Suppressor macrophage treated with lipopolysaccharide for 1 hour (primary cell): ENCODE measurements at regions not wholly inside any gene's neighbourhood (a gene's known extent, or its start where the extent isn't known, plus 50 kb on each side); places are given as distances from the start of the nearest gene placed in this dataset.
"Not testable (repeated sequence)": the region's sequence is repeated elsewhere in the genome, so short reads cannot be mapped to it uniquely, and the experiment has no call there.

Experiments
- DNase-seq, 3 donors: peaks; one replicate each; pipeline ENCODE4 v3.0.0-alpha.2; 2020 to 2022

- no peak for DNase-seq
Measured at GRCh38 chr5:145062280-145063062, 772.7 kb downstream of the PRELID2 start.

GRCh38 chr5:145056800-145057199 lies 778.3 kb downstream of the PRELID2 start:
- no peak for DNase-seq

DNA sequence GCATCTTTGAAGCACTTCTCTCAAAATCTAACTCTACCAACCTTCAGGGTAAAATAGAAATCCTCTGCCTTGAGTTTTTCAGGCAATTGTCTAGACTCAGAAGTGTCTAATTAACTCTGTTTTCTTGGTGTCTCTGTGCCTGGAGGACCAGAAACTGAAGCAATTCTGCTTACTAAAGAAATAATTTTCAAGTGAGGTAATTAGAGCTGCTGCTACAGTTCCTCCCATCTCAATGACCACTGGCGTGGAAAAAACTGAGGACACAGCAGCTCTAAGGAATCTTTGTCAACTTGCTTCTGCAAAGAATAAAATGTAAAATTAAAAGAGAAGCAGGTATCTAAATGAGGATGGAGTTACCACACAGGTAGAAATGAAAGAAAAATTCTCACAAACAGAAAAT lies 785.0 kb downstream of the PRELID2 start:
- no peak for DNase-seq

GRCh38 chr5:145044970-145045369 lies 790.2 kb downstream of the PRELID2 start:
- no peak for DNase-seq

DNA sequence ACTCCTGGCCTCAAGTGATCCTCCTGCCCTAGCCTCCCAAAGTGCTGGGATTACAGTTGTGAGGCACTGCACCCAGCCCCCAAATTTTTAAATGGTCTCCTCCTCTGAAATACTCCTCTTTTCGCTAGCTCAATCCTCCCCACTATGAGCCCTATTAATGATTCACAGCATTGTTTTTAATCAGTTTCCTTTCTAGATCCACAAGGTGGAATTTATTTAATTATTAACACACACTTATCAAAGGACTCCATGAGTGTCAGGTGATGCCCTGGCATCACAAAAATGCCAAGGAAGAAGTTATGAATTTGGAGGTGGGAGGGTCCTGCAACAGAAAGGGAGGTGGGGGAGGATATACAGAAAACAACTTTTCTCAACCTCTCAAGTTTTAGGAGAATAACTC lies 806.5 kb downstream of the PRELID2 start:
- DNase-seq = no peak

- DNase-seq = no peak
Measured at GRCh38 chr5:145027286-145027685, 807.9 kb downstream of the PRELID2 start.

DNA sequence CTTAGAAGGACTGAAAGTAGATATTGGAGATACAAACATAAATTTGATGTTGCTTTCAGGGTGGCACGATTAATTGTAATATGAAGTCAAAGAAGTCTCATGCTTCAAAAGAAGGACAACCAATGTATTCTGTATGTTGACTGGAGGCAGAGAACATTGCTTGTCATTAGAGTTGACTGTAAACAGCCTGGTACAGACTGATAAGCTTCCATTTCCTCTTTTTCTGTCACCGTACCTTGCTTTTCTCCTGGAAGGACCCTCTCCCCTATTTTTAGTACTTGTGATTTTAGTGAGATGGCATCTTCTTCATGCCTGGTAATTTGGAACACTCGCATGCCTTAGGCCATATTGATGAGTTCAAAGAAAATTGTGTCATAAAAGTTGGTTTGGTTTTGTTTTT lies 809.4 kb downstream of the PRELID2 start:
- DNase-seq = no peak

GRCh38 chr5:145015146-145015545 lies 820.0 kb downstream of the PRELID2 start:
- no peak for DNase-seq

GRCh38 chr5:145014109-145014508 lies 821.0 kb downstream of the PRELID2 start:
- DNase-seq = no peak

- no peak for DNase-seq
Measured at GRCh38 chr5:145010834-145011233, 824.3 kb downstream of the PRELID2 start.

DNA sequence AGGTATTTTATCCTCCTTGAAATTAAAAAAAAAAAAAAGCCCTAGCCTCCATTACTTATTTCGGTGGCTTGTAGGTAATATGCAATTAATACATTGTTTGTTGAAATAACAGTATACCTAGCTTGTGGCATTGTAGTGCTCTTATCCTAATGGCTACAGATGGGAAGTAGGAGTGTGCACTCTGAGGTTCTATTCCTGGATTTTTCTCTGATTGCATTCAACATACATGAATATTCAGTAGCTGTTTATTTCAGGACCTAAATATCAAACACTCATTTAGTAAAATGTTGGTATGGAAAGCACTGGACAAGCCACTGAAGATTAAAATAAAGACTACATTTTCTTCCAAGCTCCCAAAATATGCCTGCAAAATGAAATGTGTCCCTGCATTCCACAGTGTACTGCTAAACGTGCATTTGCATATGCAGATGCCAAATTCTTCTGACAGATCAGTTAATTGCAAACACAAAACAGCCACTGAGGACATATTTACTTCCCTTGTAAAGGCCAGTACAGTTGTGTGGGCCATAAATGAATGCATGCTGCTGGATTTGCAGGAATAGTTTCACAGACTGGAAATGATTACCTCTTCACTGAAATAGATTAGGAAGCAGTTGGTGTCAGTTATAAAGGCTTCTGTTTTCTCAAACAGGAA lies 826.1 kb downstream of the PRELID2 start:
- DNase-seq = no peak

GRCh38 chr5:144994356-144994755 lies 823.7 kb downstream of the KCTD16 start:
- not testable (repeated sequence) for DNase-seq

DNA sequence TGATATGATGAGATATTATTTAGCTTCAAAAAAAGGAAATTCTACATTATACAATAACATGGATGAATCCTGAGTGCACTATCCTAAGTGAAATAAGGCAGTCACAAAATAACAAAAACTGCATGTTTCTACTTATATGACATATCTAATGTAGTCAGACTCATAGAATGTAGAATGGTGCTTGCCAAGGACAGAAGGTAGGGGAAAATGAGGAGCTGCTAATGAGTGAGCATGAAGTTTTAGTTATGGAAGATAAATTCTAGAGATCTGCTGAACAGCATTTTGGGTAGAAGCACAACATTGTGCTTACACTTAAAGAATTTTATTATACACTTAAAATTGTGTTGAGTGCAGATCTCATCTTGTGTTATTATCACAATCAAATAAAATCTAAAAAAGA lies 812.4 kb downstream of the KCTD16 start:
- no peak for DNase-seq

DNA sequence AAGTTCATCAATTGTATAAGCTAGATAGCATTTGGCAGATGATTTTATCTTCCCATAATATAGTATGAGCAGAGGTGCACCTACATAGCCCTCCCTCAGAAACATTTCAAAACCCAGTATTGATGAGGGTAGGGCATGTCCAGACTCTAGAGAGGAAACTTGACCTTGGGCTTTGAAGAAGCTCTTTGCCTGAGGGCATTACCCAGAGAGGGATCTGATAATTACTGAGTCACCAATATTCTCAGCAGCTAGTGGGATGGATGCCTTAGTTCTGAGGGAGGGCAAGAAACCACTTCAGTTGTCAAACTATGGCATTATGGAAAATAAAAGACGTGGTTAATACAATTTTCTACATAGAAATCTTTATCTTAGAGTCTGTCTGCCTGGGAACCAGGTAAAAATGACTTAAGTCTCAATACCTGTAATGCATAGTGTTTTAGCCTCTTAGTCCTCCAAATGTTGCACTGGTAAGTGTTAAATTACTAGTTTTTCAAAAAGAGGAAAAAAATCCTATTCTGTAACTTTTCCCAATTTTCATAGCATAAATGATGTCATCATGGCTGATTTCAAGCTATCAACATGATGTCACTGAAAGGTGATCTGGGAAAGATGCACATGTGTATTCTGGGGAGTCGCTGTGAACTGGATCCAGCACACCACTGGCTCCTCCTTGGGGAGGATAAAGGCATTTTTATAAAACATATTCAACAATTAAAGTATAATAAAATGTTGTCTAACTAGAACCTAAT lies 809.0 kb downstream of the KCTD16 start:
- DNase-seq = no peak

DNA sequence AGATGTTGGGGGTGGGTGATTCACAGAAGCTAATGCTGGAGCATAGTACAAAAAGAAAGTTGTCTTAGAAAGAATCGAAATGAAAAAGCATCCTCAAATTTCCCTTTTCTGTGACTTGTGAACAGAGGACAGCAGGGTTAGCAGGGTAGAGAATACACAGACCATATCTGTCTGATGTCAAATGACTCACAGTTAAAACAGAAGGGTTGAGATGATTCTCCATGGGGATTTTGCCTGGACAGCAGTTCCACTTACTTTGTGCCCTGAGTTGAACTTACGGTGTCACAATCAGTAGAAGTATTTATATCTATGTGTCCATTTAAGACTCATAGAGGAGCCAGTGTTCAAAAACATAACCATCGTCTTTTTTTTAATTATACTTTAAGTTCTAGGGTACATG lies 801.6 kb downstream of the KCTD16 start:
- no peak for DNase-seq

DNA sequence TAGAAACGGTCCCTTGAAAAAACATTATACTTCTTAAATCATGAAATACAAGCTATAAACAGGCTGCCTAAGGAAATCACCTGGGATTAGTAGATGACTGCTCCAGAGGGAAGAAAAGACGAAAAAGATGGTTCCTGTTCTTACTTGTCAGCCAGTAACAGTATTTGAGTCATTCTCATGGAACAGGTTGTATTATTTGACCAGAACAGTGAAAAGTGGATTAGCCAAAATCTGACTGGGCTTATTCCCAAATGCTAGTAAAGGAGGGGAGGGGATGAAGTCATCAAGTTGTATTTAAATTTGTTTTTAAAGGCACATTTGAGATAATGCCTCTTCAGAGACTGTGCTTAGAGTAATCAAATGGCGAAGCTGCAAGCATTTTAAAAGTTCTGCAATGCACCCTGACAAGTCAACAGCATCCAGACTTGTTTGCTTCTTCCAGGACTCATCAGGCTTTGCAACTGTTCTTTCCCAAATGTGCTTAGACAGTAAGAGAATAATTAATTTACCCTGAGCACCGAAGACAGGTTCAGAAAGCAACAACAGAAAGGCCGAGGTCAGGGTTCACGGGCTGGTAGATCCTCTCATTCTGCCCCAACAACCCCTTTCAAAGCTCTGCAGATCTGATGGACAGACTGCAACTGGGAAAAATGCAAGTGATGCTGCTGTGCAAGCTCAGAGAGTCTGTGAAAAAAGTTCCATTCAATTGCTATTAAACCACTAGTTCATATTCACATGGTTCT lies 800.6 kb downstream of the KCTD16 start:
- DNase-seq = no peak

GRCh38 chr5:144960296-144960695 lies 789.6 kb downstream of the KCTD16 start:
- no peak for DNase-seq

DNA sequence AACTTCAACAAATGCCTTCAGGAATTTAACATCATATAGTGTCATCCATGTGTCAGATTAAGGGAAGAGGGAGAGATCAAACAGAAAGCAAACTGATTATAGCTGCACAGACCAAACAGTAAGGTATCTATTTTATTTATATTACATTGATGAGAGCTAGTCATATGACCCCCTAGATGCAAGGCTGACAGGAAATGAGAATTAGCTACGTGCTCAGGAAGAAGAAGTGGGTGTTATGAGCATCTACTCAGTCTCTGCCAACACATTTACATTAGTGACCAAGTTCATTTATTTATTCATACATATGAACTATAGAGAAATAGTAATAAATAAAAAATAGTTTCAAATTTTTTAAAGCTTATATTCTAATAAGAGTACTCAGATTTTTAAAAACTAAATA lies 787.3 kb downstream of the KCTD16 start:
- no peak for DNase-seq

- DNase-seq = no peak
Measured at GRCh38 chr5:144950996-144951395, 780.3 kb downstream of the KCTD16 start.

DNA sequence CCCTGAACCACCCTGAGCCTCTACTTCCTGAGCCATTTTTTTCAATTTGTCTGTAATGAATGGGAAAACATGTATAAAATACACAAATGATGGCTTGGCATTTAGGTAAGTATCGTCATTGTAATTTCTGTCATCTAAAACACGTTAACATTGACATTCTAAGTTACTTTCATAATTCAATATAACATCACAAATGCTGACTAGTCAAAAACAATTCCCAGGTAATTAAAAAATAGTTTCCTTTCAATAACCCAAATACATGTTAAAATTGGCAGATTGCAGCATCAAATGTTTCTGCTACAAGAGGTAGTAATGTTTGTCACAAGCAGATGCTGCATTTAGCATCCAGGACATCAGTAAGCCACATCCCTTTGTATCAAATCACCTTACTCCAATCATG lies 776.4 kb downstream of the KCTD16 start:
- DNase-seq = no peak

GRCh38 chr5:144945503-144945902 lies 774.8 kb downstream of the KCTD16 start:
- no peak for DNase-seq

GRCh38 chr5:144944936-144945335 lies 774.3 kb downstream of the KCTD16 start:
- no peak for DNase-seq

GRCh38 chr5:144941004-144941403 lies 770.3 kb downstream of the KCTD16 start:
- no peak for DNase-seq
